Inflammatory macrophage treated with lipopolysaccharide for 4 hours (primary cell): ENCODE measurements at regions not wholly inside any gene's neighbourhood (a gene's known extent, or its start where the extent isn't known, plus 50 kb on each side); places are given as distances from the start of the nearest gene placed in this dataset.

Experiments
- DNase-seq: peaks from one replicate; pipeline ENCODE4 v3.0.0-alpha.2; 2020

DNA sequence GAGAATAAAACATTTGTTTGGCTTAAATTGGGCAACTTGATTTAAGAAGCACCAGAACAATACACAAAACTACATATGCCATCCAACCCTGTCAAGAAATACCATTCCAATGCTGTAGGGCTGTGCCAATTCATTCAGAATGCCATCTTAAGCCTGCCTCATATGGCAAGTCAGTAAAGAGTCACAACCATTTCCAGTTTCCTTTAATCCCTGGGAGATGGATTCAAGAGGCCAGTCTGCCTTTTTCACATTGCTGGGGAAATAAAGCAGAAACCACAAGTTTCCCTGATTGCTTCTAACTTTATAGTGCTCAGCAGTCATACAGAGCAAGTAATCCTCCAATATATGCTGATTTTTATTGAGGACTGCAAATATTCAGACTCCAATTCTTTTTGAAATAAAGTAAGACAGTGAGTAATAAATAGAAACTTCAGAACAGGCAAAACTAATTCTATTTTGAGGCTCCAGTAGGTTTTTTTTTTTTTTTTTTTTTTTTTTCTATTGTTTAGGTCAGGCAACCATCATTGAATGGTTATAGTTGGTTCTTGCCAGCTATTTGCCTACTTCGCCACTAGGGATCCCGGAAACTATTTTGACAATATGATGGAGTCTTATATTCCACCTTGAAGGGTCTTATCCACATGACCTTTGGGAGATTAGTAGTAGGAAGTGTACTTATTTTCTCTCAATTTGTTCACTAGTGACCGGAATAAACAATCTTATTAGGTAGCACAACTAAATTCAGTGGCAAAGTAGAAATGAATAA is 400.9 kb upstream of the MEF2C start:
- no peak for DNase-seq

DNA sequence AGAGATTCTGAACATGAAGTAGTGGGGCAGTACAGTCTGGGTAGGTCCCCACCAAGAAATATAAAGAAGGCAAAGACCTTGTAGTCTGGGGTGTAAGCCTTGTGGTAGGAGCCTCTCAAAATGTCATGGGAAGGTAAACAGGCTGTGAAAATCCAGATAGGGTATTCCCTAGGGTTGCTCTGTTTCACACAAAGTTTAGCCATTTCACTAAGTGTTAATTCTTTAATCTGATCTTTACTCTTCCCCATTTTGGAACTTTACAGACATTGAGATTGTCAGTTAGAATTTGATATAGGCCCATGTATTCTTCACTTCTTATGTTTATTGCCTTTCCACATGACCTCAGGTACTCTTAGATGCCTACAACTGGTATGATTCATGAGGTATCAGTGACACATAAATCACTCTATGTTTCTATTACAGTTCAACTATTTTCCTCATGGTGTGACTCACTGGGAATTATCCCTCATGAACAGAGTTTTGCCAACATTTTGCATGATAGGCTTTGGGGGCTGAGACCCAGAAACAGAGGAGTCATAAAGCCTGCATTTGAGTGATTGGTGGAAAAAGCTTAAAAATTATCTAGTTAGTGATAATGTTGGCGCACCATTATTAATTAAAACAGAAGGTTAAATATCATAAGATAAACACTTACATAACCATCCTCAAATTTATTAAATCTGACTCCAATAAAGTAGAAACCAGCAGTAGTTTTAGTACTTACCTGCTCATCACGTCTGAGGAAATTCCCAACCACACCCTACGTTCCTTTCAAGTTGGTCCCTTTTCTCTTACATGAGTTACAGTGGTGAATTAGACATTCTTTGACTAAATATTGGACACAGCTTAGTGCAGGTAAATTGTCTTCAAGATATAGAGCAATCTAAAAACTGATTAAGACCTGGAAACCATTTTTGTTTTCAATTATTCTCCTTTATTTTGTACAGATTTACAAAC is 399.8 kb upstream of the MEF2C start:
- DNase-seq: no peak

DNA sequence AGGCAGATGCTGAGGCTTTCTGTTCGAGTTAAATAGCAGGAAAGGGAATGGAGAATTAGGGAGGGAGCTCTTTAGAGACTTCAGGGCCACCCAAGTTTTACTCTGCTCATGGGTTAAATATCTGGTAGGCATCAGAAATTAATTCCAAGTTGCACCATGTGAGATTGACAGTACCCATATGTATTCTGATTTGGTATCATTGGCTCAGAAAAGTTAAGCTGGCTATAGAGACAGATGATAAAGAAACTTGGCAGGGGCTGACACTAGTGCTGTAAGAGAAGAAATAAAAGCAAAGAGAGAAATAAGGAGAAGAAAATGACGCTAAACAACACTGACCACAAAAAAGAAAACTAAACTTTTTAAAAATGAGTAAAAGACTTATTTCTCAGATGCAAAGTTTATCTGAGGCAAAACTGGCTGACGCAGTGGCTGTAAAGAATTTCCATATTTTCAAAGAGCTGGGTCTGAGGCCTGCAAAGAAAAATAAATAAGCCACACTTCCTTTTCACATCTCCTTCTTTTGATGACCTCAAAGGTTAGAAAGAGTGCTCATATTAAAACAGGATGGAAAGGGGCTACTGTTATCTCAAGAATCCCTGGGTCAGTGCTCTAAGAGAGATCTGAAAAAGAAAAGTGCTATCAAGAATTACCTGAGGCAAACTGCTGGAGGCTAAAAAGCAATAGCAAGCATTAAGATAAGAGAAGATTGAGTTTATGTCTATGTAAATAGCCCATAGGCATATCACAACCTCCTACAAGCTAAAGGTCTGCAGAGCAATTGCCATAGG is 399.0 kb upstream of the MEF2C start:
- no peak for DNase-seq

DNA sequence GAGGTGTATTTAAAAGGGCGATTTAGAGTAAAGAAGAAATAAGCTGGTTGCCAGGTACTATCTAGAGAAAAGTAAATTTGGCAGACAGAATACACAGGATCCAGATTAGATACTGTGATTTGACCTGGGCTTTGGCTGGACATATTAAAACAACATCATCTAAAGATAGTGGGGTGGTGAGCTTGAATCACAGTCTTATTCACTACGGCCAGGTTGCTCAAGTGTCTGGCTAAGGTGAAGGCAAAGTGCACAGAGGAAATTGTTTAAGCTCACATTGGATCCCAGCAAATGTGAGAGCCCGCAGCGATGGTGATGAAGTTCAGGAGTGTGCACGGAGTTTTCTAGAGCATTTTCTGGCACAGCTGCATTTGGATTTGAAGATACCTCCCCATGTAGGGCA is 398.2 kb upstream of the MEF2C start:
- DNase-seq: no peak

DNA sequence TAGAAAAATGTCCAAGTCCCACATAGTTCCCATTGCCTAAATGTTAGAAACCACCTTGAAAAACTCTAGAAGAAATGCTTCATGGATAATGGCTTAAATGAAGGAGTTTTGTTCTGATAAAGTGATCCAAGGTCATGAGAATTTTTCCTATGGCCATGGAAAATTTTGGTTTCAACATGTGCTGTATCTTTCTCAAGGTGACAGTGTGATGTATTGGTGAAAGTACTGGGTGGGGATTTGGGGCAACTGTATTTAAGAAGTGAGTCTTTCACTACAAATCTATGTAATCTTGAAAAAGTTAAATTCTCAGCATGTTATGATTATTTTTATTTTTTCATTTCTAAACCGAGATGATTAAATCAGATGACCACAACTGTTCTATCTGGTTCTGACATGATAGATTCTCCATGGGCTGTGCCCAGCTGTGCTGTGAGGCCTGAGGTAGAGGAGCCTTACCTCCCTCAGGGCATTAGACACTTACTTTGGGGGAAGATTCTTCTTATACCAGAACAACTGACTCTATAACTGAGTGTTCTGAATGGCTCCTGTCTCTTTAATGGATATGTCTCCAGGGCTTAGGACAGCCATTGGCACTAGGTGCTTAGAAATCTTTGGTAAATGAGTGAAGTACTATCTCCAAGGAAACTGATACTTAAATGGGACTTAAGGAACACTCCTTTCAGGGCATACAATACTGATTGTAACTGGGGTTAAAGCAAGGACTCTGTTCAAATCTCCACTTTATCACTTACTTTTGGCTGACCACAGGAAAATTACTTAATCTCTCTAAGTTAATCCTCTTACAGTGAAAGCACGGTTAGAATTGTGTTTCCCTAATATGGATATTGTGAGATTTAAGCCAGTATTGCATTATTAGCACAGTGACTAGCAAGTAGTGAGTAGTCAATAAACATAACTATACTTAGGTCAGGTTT is 397.4 kb upstream of the MEF2C start:
- DNase-seq: no peak

- no peak for DNase-seq
Measured at GRCh38 chr5:89279391-89280036, 396.5 kb upstream of the MEF2C start.

DNA sequence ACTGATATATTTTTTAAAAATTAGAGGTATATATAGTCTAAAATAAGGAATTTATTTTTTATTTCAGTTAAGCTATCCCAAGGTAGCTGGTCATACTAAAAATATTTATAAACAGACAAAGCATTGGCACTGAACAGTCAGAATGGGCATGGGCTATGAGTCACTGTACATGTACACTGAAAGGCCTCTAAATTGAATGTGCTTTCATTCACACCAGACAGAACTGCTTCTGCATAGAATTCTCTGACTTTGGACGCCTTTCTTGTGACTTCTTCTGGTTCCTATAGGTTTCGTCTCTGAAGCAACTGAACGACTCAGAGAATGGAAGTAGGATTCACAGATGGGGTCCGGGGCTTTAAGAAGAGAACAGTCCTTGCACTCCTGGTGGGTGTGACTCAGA is 394.8 kb upstream of the MEF2C start:
- DNase-seq: no peak

DNA sequence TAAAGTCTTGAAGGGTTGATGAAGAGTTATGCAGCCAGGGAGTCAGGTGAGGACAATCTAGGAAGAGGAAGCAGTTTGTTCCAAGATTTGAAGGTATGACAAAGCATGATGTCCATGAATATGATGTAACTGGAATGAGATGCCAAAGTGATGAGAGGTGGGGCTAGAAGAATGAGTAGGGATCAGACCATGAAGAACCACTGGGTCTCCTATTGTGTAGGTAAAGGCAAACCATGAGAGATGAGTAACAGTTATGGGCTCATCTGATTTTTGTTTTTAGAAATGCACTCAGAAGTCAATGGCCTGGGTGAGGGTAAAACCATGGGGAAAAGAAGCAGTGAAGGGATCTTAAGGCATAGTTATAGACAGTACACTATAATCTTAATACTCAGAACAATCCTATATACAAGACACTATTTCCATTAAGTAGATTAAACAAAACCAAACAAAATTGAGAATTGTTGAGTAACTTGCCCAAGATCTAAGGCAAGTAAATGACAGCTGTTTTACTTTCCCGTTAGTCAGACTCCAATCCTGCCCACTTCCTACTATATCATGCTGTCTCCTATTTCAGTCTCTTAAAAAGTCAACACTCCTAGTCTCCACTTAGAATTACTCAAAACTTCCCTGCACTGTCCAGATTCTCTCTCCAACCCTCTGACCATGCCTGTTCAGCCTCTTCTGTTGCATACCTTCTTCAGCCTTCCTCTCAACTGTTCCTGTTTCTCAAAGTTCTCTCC is 393.8 kb upstream of the MEF2C start:
- peak; percentile 26 for DNase-seq

DNA sequence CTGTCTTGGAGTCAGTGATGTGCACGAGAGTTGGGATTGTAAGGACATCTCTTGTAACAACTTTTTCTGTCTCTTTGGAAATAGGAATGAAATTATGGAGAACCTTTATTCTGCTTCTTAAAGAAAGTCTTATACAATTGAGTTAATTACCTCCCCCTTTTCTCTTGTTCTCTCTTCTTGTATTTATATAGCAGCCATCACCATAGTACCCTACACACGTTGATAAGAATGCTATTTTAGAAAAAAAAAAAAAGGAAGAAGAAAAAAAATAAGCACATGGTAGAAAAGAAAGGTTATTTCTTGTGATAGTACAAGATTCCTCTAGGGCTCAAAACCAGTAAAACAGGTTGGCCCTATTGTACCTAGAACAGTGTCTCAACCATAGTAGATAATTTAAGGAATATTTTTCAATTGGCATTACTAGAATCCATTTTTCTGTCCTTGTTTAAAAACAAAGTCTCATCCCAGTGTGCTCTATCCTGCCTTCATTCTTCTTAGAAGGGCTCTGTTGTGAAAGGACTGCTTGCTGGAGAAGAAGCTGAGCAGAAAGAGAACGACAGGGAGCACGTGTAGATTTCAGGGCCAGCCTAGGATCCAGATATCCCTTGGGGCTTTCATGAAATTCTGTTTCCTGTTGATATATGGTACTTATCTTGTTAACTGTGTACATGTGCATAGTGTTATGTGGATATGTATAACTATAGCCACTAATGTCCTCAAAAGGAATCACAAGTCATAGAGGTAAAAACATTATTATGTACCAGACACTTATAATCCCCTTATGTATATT is 392.3 kb upstream of the MEF2C start:
- DNase-seq: no peak

DNA sequence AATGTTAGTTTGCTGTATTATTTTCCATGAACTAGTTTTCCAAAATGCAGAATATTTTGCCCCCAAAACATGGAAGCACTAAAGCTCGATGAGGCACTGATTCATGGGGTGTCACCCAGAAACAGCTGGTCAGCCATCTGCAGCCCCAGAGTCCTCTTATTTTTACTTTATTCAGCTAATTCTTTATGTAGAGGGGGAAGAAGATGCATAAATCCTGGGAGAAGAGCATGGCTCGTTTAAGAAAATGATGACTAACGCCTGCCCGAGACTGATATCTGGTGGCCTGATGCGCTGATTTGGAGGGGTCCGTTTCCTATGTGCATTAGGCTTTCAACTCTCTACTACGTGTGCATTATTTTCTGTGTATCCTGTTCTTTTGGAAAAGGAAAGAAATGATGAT is 390.3 kb upstream of the MEF2C start:
- DNase-seq: no peak

GRCh38 chr5:89270901-89271300 is 387.9 kb upstream of the MEF2C start:
- no peak for DNase-seq

- DNase-seq: no peak
Measured at GRCh38 chr5:89269721-89270120, 386.7 kb upstream of the MEF2C start.

DNA sequence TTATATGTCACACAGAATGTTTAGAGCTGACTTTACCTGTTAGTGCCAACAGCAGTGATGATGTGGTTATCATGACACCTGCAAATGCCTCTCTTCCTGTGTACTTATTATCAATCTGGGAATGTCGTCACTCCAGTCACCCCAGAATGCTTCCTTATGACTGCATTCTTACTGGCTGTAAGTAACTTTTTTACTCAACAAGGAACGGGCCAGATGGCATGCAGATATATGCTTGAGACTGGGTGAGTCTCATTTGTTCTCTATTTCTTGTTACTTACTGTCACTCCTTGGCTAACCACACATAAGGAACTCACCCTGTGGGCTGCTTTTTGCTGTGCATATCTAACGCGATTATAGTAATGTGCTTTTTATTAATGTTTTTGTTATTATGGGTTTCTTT is 385.5 kb upstream of the MEF2C start:
- DNase-seq: peak; percentile 37

- peak; percentile 61 for DNase-seq
Measured at GRCh38 chr5:89267788-89268187, 384.8 kb upstream of the MEF2C start.

- DNase-seq: no peak
Measured at GRCh38 chr5:89265511-89266179, 382.7 kb upstream of the MEF2C start.

GRCh38 chr5:89263846-89264245 is 380.9 kb upstream of the MEF2C start:
- no peak for DNase-seq

- DNase-seq: no peak
Measured at GRCh38 chr5:89262030-89262429, 379.0 kb upstream of the MEF2C start.

- no peak for DNase-seq
Measured at GRCh38 chr5:89260254-89260653, 377.3 kb upstream of the MEF2C start.

GRCh38 chr5:89255845-89256463 is 373.0 kb upstream of the MEF2C start:
- peak; percentile 20 for DNase-seq
